GM18873 (cell line): ENCODE measurements at regions not wholly inside any gene's neighbourhood (a gene's known extent, or its start where the extent isn't known, plus 50 kb on each side); places are given as distances from the start of the nearest gene placed in this dataset.
"Not testable (repeated sequence)": the region's sequence is repeated elsewhere in the genome, so short reads cannot be mapped to it uniquely, and the experiment has no call there.

Experiments used
- ATAC-seq: cut with Tn5 transposase; IDR thresholded peaks from one replicate; pipeline ENCODE4 v1.9.1; 2021; ENCODE audit warnings: mild to moderate bottlenecking, moderate library complexity, moderate number of reproducible peaks; ENCODE audit not compliant: unreplicated experiment, low FRiP score

GRCh38 chr6:11307226-11307625, 74.8 kb upstream of the NEDD9 start:
- ATAC-seq = no peak

DNA sequence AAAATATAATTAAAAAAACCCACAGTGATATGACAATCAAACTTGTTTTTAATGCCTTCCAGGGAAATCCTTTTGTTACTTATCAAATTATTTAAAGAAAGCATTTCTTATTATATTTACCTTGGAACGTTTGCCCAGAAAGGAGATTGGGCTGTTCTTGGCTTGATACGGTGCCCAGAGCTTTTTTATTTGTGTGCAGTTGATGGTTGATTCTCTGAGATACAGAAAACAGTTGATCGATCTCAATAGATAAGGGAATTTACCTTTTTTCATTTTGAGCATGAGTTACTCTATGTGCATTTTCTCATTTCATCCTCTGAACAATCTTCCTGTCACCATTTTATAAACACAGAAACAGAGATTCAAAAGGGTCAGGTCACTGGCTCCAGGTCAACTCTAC, 72.5 kb upstream of the NEDD9 start:
- ATAC-seq = no peak

- ATAC-seq = not testable (repeated sequence)
These were observed 67.5 kb upstream of the NEDD9 start for GRCh38 chr6:11299876-11300428.

DNA sequence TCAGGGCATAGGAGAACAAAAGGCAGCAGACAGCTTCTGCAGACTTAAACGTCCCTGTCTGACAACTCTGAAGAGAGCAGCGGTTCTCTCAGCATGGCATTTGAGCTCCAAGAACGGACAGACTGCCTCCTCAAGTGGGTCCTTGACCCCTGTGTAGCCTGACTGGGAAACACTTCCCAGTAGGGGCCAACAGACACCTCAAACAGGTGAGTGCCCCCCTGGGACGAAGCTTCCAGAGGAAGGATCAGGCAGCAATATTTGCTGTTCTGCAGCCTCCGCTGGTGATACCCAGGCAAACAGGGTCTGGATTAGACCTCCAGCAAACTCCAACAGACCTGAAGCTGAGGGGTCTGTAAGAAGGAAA, 66.9 kb upstream of the NEDD9 start:
- ATAC-seq = not testable (repeated sequence)

DNA sequence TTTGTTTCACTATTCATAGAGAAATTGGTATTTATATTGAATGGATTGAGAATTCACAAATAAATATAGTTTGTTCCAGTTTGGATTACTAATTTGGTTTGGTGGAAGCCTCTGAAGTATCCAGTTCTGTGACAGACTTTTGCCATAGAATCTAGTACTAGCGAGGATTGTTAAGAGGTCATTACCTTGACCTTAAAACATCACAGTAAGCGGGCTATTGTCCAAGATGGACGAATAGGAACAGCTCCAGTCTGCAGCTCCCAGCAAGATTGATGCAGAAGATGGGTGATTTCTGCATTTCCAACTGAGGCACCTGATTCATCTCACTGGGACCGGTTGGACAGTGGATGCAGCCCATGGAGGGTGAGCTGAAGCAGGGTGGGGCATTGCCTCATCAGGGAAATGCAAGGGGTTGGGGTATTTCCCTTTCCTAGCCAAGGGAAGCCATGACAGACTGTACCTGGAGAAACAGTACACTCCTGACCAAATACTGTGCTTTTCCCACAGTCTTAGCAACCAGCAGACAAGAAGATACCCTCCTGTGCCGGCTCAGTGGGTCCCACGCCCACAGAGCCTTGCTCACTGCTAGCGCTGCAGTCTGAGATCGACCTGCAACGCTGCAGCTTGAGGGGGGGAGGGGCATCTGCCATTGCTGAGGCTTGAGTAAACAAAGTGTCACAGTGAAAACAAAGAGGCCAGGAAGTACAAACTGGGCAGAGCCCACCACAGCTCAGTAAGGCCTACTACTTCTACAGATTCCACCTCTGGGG, 66.4 kb upstream of the NEDD9 start:
- ATAC-seq = no peak

- ATAC-seq = no peak
These were observed 64.9 kb upstream of the NEDD9 start for GRCh38 chr6:11297376-11297729.

- no peak for ATAC-seq
These were observed 64.2 kb upstream of the NEDD9 start for GRCh38 chr6:11296449-11297375.

GRCh38 chr6:11295969-11296368, 63.5 kb upstream of the NEDD9 start:
- no peak for ATAC-seq

GRCh38 chr6:11294228-11294627, 61.8 kb upstream of the NEDD9 start:
- ATAC-seq = no peak

GRCh38 chr6:11292594-11293236, 60.2 kb upstream of the NEDD9 start:
- no peak for ATAC-seq

DNA sequence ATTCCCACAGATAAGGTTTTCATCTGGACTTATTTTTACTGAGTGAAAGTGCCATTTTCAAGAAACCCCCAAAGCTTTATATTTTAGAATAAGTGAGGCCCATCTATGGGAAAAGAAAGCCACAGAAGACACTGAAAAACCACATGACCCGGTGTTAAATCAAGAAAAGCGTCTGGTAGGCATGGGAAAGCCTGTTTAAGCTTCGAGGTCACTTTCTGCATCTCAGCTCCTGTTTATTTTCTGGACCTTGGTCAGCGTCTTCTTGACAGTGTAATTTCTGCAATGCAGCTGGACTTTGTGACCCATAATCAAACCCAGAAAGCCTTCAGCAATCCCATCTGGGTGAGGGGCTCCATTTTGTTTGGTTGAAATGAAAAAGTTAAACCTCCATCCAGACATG, 59.6 kb upstream of the NEDD9 start:
- no peak for ATAC-seq

- ATAC-seq = no peak
These were observed 59.1 kb upstream of the NEDD9 start for GRCh38 chr6:11291582-11291981.

DNA sequence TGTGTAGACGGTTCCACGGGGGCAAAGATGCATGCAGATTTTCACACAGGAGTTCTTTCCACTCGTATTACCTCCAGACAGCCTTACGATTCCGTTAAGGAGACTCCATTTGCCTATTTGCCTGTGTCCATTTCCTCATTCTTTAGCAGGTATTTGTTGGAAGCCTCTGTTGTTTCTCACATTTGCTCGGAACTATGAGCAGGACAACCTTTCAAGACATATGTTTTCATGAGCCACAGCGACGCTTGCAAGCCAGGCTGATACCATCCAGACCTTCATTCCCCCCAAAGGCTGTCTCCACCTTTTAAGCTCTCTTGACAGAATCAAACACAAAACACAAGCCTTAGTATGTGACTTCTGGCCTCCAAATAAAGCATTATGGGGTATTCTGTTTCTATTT, 57.6 kb upstream of the NEDD9 start:
- ATAC-seq = no peak

GRCh38 chr6:11288065-11288464, 55.6 kb upstream of the NEDD9 start:
- ATAC-seq = no peak

DNA sequence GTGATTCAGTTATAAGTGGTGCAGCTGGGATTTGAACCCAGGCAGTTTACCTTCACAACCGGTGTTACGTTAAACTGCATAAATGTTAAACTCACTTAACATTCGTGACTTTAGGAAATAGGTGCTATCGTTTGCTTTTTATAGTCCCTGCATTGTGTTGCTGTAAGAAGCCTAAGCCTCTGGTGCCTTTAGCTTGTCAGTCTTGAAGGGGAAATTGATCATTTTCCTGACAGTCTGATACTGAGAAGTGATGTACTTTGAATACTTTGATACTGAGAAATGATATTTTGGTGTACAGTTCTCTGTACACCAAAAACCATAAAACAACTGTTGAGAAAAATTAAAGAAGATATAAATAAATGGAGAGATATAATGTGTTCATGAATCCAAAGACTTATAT, 52.5 kb upstream of the NEDD9 start:
- no peak for ATAC-seq

DNA sequence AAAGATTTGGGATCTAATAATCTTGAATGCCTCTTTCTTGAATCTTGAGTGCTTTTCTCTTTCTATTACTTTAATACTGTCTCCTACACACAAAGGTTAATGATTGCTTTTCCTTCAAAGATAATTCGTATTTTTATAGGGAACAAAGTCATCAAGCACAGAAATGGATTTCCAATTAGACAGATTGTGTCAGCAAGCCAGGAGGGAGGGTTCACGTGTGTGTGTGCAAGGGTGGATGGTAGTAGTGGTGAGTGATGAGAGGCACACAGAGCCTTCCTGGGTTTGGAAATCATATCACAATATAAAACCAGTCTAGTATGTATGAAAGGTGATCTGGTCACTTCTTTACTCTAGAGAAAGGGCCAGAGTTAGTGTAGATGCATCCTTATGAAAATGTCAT, 51.2 kb upstream of the NEDD9 start:
- no peak for ATAC-seq

DNA sequence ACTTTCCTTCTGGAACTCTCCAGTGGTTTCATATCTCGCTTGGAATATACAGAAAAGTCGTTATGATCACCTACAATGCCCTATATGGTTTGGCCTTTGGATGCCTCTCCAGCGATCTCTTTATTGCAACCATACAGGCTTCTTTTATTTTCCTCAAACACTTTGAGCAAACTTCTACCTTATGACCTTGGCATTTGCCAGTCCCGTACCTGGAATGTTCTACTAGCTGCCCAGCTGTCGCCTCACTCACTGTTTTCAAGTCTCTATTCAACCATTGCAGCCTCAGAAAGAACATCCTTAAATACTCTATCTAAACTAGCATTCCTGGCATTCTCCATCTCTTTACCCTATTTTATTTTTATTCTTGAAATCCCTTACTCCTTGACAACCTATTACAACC, 50.4 kb upstream of the NEDD9 start:
- no peak for ATAC-seq
